GM23338 (cell line): ENCODE measurements at regions not wholly inside any gene's neighbourhood (a gene's known extent, or its start where the extent isn't known, plus 50 kb on each side); places are given as distances from the start of the nearest gene placed in this dataset.

Experiments
- CTCF ChIP-seq, 2 experiments: fragments of 200-600 bp in 1 of 2; sonication (generic) in 1 of 2; conservative IDR thresholded peaks; 2 replicates each; pipeline versions ENCODE4 v1.5.1 to v1.6.1; 2016 to 2017; ENCODE audit warnings: antibody characterized with exemption in 2 of 2, low read depth in 2 of 2, mild to moderate bottlenecking in 2 of 2, moderate library complexity in 1 of 2
- EZH2 ChIP-seq: fragments of 200-600 bp; sonication (generic); IDR thresholded peaks from one replicate; pipeline ENCODE4 v1.8.0; 2017; ENCODE audit warnings: antibody characterized with exemption, mild to moderate bottlenecking, low read depth; ENCODE audit not compliant: unreplicated experiment
- EZH2phosphoT487 ChIP-seq: fragments of 200-600 bp; sonication (generic); IDR thresholded peaks from one replicate; pipeline ENCODE4 v1.8.1; 2018; ENCODE audit warnings: antibody characterized with exemption; ENCODE audit not compliant: unreplicated experiment
- POLR2AphosphoS5 ChIP-seq: IDR thresholded peaks from 2 replicates; pipeline ENCODE4 v1.6.1; 2016; ENCODE audit warnings: antibody characterized with exemption, low read depth

- TF ChIP-seq POLR2AphosphoS5 (no peak), CTCF (conservative IDR thresholded peaks at IDR 0.05; ENCODE audit: low read depth in 2 of 2) (no peak), EZH2phosphoT487 (no peak), EZH2 (no peak)
These were observed 797.5 kb upstream of the ID2 start for GRCh38 chr2:7884338-7884737.
